Endothelial cell of umbilical vein (primary cell): ENCODE measurements at regions not wholly inside any gene's neighbourhood (a gene's known extent, or its start where the extent isn't known, plus 50 kb on each side); places are given as distances from the start of the nearest gene placed in this dataset.

Source experiments
- BruUV-seq: library from RNA; stranded (reverse); fragments of 400-500 nt; replicated peaks from 2 replicates; lab custom pipeline; 2021; lab: Mats Ljungman, UMichigan
- CTCF ChIA-PET: fragments of 300-600, 350-600 bp; sonication (Branson Sonifier 250); formaldehyde crosslinking; loops from one replicate; lab custom pipeline; 2021; ENCODE audit warnings: antibody characterized with exemption, inconsistent platforms; lab: Charles Lee
- POLR2A ChIA-PET: fragments of 300-600, 350-600 bp; sonication (Branson Sonifier 250); formaldehyde crosslinking; loops from one replicate; lab custom pipeline; 2021; ENCODE audit warnings: antibody characterized with exemption, inconsistent platforms; lab: Charles Lee
- DNase-seq: peaks from one replicate; pipeline ENCODE4 v3.0.0-alpha.2; 2011; ENCODE audit warnings: low read depth, low spot score
- FAIRE-seq: peaks from 2 replicates; lab custom pipeline; 2011; peaks lifted over from hg19 to GRCh38; lab: Jason Lieb, UNC
- H2AFZ ChIP-seq: 2 replicates; pipeline ENCODE4 v1.6.0; 2012; ENCODE audit warnings: low read depth, low read length, control low read depth, inconsistent platforms
- H3K27ac ChIP-seq: 2 replicates; pipeline ENCODE4 v1.5.1; 2011; ENCODE audit warnings: low read depth, mild to moderate bottlenecking, control low read depth, low read length, moderate library complexity; ENCODE audit not compliant: insufficient read depth
- H3K27me3 ChIP-seq, 2 experiments: 2 replicates each; pipeline versions ENCODE4 v1.6.0 to v1.6.1; 2011; ENCODE audit warnings: low read length in 2 of 2, mixed read lengths in 1 of 2; ENCODE audit not compliant: control insufficient read depth in 2 of 2, insufficient read depth in 2 of 2
- H3K36me3 ChIP-seq, 2 experiments: 2 replicates in 1 of 2; 3 replicates in 1 of 2; pipeline ENCODE4 v1.5.1; 2011; ENCODE audit warnings: low read length in 2 of 2, mild to moderate bottlenecking in 1 of 2, moderate library complexity in 1 of 2; ENCODE audit not compliant: control insufficient read depth in 2 of 2, insufficient read depth in 2 of 2; ENCODE audit errors: extremely low read depth in 1 of 2
- H3K4me1 ChIP-seq: 3 replicates; pipeline ENCODE4 v1.5.1; 2011; ENCODE audit warnings: mild to moderate bottlenecking, low read length; ENCODE audit not compliant: control insufficient read depth, insufficient read depth; ENCODE audit errors: extremely low read depth
- H3K4me2 ChIP-seq: 2 replicates; pipeline ENCODE4 v1.6.1; 2011; ENCODE audit warnings: low read length, control low read depth, mixed read lengths; ENCODE audit not compliant: insufficient read depth
- H3K4me3 ChIP-seq, 3 experiments: fragments of 200-600 bp in 1 of 3; sonication (generic), shearing (Covaris generic) in 1 of 3; replicated peaks in 1 of 3; 2 replicates each; pipeline ENCODE4 v1.5.1; 2011 to 2016; ENCODE audit warnings: control low read depth in 3 of 3, low read length in 3 of 3, mild to moderate bottlenecking in 2 of 3, inconsistent platforms in 1 of 3, low read depth in 1 of 3, moderate library complexity in 1 of 3; ENCODE audit not compliant: insufficient read depth in 1 of 3
- H3K79me2 ChIP-seq: 2 replicates; pipeline ENCODE4 v1.6.0; 2012; ENCODE audit warnings: low read length, inconsistent platforms; ENCODE audit not compliant: control insufficient read depth, insufficient read depth
- H3K9ac ChIP-seq: replicated peaks from 2 replicates; pipeline ENCODE3; 2011; ENCODE audit warnings: low read length, control low read depth; ENCODE audit not compliant: insufficient read depth; ENCODE audit errors: extremely low read depth
- H3K9me1 ChIP-seq: replicated peaks from 3 replicates; pipeline ENCODE4 v1.6.0; 2011; ENCODE audit warnings: mild to moderate bottlenecking, low read length; ENCODE audit not compliant: control insufficient read depth, insufficient read depth; ENCODE audit errors: extremely low read depth
- H3K9me3 ChIP-seq: replicated peaks from 2 replicates; pipeline ENCODE4 v1.5.1; 2012; ENCODE audit warnings: low read length, inconsistent platforms; ENCODE audit not compliant: control insufficient read depth, insufficient read depth
- H4K20me1 ChIP-seq: replicated peaks from 2 replicates; pipeline ENCODE3; 2011; ENCODE audit warnings: mild to moderate bottlenecking, low read length; ENCODE audit not compliant: control insufficient read depth, insufficient read depth; ENCODE audit errors: extremely low read depth
- EZH2 ChIP-seq: IDR thresholded peaks from 2 replicates; pipeline ENCODE4 v1.6.1; 2012; ENCODE audit warnings: borderline replicate concordance, low read depth, mild to moderate bottlenecking, moderate library complexity, low read length, inconsistent platforms; ENCODE audit not compliant: severe bottlenecking
- FOS ChIP-seq: IDR thresholded peaks from 2 replicates; pipeline ENCODE4 v1.6.1; 2011; ENCODE audit warnings: mild to moderate bottlenecking, low read length, moderate library complexity, borderline replicate concordance; ENCODE audit not compliant: insufficient read depth
- GATA2 ChIP-seq: IDR thresholded peaks from 2 replicates; pipeline ENCODE4 v1.7.0; 2011; ENCODE audit warnings: low read depth, mild to moderate bottlenecking, moderate library complexity, mixed read lengths, low read length; ENCODE audit not compliant: insufficient read length, insufficient read depth
- JUN ChIP-seq: IDR thresholded peaks from 2 replicates; pipeline ENCODE4 v1.6.1; 2011; ENCODE audit warnings: borderline replicate concordance, low read depth; ENCODE audit not compliant: insufficient read length, insufficient read depth
- MYC ChIP-seq: IDR thresholded peaks from one replicate; pipeline ENCODE4 v1.6.1; 2011; ENCODE audit warnings: mild to moderate bottlenecking, low read depth, low read length
- POLR2A ChIP-seq: IDR thresholded peaks from 2 replicates; pipeline ENCODE4 v1.6.1; 2012; ENCODE audit warnings: low read depth, mild to moderate bottlenecking, control low read depth, low read length
- POLR2AphosphoS5 ChIP-seq: IDR thresholded peaks from 2 replicates; pipeline ENCODE4 v1.6.1; 2012; ENCODE audit warnings: low read depth, mild to moderate bottlenecking, control low read depth, low read length, moderate library complexity; ENCODE audit not compliant: insufficient read depth
- dilution Hi-C: fragments of 300-500 bp; cut with MboI; formaldehyde crosslinking; loops from one replicate; pipeline ENCODE4 v1.15.0; 2019; ENCODE audit warnings: low sequenced_read_pairs; ENCODE audit not compliant: extremely low pct_ligation_motif_present
- intact Hi-C: fragments of 100-400 bp; cut with micrococcal nuclease; formaldehyde crosslinking; loops from one replicate; pipeline ENCODE4 v1.10.0; 2022
- TF ChIP-seq, protein P1 (sequence below), 2 donors: IDR thresholded peaks; 1 replicate in 1 of 2; 2 replicates in 1 of 2; pipeline ENCODE4 v1.5.1; 2011; ENCODE audit warnings: low read length in 2 of 2, mild to moderate bottlenecking in 2 of 2, moderate library complexity in 2 of 2, control low read depth in 1 of 2, inconsistent platforms in 1 of 2, low read depth in 1 of 2; ENCODE audit not compliant: insufficient read depth in 1 of 2; ENCODE audit errors: extremely low read depth in 1 of 2
- TF ChIP-seq, protein P2 (sequence below): IDR thresholded peaks from 2 replicates; pipeline ENCODE4 v1.6.1; 2011; ENCODE audit not compliant: insufficient read depth, insufficient read length

DNA sequence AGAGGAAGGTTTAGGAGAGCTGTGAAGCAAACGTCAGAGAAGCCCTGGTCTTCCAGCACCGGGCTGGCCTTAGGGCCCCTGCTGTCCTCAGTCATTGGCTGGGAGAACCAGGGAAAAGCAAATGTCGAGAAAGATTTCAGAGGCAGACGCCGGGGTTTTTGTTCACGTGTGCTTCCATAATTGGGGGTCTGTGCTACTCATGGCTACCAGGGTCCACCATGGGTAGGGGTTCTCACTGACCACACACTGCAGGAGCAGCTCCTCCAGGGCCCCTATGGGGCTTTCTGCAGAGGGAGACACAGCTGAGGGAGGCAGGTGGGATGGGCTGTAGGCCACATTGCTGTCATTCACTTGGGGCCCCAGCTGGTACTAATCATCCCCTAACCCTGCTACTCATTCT is 291.8 kb upstream of the FOXQ1 start:
- no peak for TF ChIP-seq MYC
- no peak for TF ChIP-seq FOS
- no peak for TF ChIP-seq POLR2AphosphoS5
- no peak for TF ChIP-seq POLR2A
- TF ChIP-seq, protein P1, sequence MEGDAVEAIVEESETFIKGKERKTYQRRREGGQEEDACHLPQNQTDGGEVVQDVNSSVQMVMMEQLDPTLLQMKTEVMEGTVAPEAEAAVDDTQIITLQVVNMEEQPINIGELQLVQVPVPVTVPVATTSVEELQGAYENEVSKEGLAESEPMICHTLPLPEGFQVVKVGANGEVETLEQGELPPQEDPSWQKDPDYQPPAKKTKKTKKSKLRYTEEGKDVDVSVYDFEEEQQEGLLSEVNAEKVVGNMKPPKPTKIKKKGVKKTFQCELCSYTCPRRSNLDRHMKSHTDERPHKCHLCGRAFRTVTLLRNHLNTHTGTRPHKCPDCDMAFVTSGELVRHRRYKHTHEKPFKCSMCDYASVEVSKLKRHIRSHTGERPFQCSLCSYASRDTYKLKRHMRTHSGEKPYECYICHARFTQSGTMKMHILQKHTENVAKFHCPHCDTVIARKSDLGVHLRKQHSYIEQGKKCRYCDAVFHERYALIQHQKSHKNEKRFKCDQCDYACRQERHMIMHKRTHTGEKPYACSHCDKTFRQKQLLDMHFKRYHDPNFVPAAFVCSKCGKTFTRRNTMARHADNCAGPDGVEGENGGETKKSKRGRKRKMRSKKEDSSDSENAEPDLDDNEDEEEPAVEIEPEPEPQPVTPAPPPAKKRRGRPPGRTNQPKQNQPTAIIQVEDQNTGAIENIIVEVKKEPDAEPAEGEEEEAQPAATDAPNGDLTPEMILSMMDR (IDR thresholded peaks at IDR 0.05; ENCODE audit: extremely low read depth in 1 of 2, insufficient read depth in 1 of 2, low read depth in 1 of 2, low read length in 2 of 2): no peak
- no peak for TF ChIP-seq GATA2
- no peak for TF ChIP-seq JUN
- no peak for TF ChIP-seq EZH2
- TF ChIP-seq, protein P2, sequence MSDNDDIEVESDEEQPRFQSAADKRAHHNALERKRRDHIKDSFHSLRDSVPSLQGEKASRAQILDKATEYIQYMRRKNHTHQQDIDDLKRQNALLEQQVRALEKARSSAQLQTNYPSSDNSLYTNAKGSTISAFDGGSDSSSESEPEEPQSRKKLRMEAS: no peak
- Histone ChIP-seq H3K9me3 (no peaks in the 10 kb centered on the region), H3K27ac (no peak overlapping the region), H4K20me1 (no peaks in the 10 kb centered on the region), H3K9ac (no peak overlapping the region), H3K9me1 (no peaks in the 10 kb centered on the region), H3K27me3 (no peaks in the 10 kb centered on the region), H3K4me2 (no peak overlapping the region), H3K4me1 (no peaks in the 10 kb centered on the region), H3K4me3 (no peak overlapping the region), H3K36me3 (no peaks in the 10 kb centered on the region), H3K79me2 (no peaks in the 10 kb centered on the region), H2AFZ (no peak overlapping the region)
- ChIA-PET CTCF (no interaction called here), POLR2A (no interaction called here)
- FAIRE-seq (no peak), DNase-seq (no peak)
- no TSS peak for BruUV-seq
- dilution Hi-C loops: no loop called here
- intact Hi-C loops: no loop called here
